ENCODE measurements at regions not wholly inside any gene's neighbourhood (a gene's known extent, or its start where the extent isn't known, plus 50 kb on each side); places are given as distances from the start of the nearest gene placed in this dataset.

DNA sequence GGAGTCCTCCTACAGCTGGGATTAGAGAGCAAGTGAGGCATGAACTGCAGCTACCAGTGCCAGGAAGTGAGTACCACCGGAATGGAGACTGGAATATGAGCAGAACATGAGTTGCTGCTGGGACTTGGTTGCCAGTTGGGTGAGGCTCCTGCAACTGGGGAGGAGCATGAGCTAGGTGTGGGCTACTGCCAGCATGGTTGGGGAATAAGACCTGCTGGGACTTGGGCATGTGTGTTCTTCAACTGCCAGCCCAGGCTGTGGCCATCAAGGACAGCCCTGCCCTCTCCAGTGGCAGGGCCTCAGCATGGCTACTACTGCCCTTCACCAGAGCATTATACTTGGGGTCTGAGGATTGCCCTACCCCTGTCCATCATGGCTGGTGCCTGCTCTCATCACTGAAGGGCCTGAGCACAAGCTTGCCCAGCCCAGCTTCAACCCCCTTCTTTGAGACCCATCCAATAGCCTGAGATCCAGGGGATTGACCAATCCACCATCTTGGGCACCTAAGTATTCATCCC is 665.0 kb downstream of the ELAVL2 start:
- Histone ChIP-seq H3K4me2 (ENCODE audit: unreplicated experiment) (no peak overlapping the region), H4K20me1 (ENCODE audit: insufficient read depth) (no peaks in the 10 kb centered on the region), H3K9ac (no peak overlapping the region), H3K27ac (no peak overlapping the region), H2AFZ (no peak overlapping the region), H3F3A (ENCODE audit: insufficient read depth) (no peaks in the 10 kb centered on the region), H3K79me2 (ENCODE audit: insufficient read depth) (no peaks in the 10 kb centered on the region), H3K9me2 (ENCODE audit: insufficient read depth) (no peaks in the 10 kb centered on the region), H3K9me3 (ENCODE audit: low read depth) (no peaks in the 10 kb centered on the region), H3K4me1 (ENCODE audit: insufficient read depth) (no peaks in the 10 kb centered on the region), H3K27me3 (replicated peaks; ENCODE audit: insufficient read depth) (no peaks in the 10 kb centered on the region; the same call in 1 of the 2 replicates), H3K36me3 (ENCODE audit: low read depth) (no peaks in the 10 kb centered on the region), H3K4me3 (no peak overlapping the region)
- DNase-seq, result no peak
- TF ChIP-seq EZH2phosphoT487 (IDR thresholded peaks at IDR 0.05; ENCODE audit: insufficient read depth, low read depth) (no peak), EZH2 (IDR thresholded peaks at IDR 0.05; ENCODE audit: insufficient read depth, poor library complexity, severe bottlenecking) (no peak)
- WGBS, 2 experiments (ENCODE audit: low coverage in 1 of 2, low lambda C conversion rate in 2 of 2, missing lambda C conversion rate in 2 of 2), result 17 to 20% methylated on average over 1 of the region's 1 CpG
- in situ Hi-C loops (cut with MboI), result no loop called here

DNA sequence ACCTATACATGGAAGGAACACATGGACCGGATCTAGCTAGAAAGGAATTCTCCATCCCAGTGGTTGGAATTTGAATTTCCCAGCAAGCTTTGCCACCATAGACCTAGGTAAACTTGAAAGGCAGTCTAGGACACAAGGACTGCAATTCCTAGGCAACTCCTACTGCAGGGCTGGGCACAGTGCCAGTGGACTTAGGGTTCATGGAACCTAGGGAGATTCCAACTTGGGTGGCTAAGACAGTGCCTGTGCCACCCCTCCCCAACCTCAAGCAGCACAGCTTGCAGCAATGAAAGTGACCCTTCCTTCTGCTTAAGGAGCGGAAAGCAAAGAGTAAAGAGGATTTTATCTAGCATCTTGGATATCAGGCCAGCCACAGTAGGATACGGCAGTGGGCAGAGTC is 663.3 kb downstream of the ELAVL2 start:
- no peaks in the 10 kb centered on the region; the same call in 1 of the 2 replicates for H3K27me3 ChIP-seq (replicated peaks; ENCODE audit: insufficient read depth)
- no peaks in the 10 kb centered on the region for H4K20me1 ChIP-seq (ENCODE audit: insufficient read depth)
- no peak for DNase-seq
- no peak overlapping the region for H2AFZ ChIP-seq
- no peaks in the 10 kb centered on the region for H3F3A ChIP-seq (ENCODE audit: insufficient read depth)
- TF ChIP-seq EZH2 (IDR thresholded peaks at IDR 0.05; ENCODE audit: insufficient read depth, poor library complexity, severe bottlenecking), result no peak
- no peaks in the 10 kb centered on the region for H3K79me2 ChIP-seq (ENCODE audit: insufficient read depth)
- no peaks in the 10 kb centered on the region for H3K36me3 ChIP-seq (ENCODE audit: low read depth)
- WGBS, 2 experiments (ENCODE audit: low coverage in 1 of 2, low lambda C conversion rate in 2 of 2, missing lambda C conversion rate in 2 of 2), result 43 to 45% methylated on average over 3 of the region's 3 CpGs
- H3K27ac ChIP-seq, result no peak overlapping the region
- H3K9ac ChIP-seq, result no peak overlapping the region
- H3K9me2 ChIP-seq (ENCODE audit: insufficient read depth), result no peaks in the 10 kb centered on the region
- no peak overlapping the region for H3K4me2 ChIP-seq (ENCODE audit: unreplicated experiment)
- no peak overlapping the region for H3K4me3 ChIP-seq
- in situ Hi-C loops (cut with MboI), result no loop called here
- H3K9me3 ChIP-seq (ENCODE audit: low read depth), result no peaks in the 10 kb centered on the region
- H3K4me1 ChIP-seq (ENCODE audit: insufficient read depth), result no peaks in the 10 kb centered on the region

DNA sequence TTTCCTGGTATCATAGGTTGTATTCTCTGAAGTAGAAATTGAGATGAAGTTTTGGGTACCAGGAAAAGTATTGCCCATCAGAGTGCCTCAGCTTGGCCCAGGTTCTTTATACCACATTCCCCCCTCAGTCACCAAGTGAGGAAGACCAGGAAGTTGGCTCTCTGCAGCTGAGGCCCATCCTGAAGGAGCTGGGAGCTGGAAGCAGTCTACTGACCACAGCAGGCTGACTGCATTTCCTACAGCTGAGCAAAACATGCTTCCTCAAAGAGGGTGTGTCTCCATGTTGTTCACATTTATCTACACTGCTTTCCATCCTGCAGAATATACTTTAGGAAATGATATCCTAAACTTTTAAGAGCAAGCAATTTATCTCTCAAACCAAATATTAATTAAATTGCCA is 654.6 kb downstream of the ELAVL2 start:
- H3K27me3 ChIP-seq (replicated peaks; ENCODE audit: insufficient read depth), result no peaks in the 10 kb centered on the region
- H3K27ac ChIP-seq, result no peak overlapping the region
- no peak for TF ChIP-seq EZH2 (IDR thresholded peaks at IDR 0.05; ENCODE audit: insufficient read depth, poor library complexity, severe bottlenecking)
- TF ChIP-seq EZH2phosphoT487 (IDR thresholded peaks at IDR 0.05; ENCODE audit: insufficient read depth, low read depth), result no peak
- no peaks in the 10 kb centered on the region for H3K9me2 ChIP-seq (ENCODE audit: insufficient read depth)
- H3K36me3 ChIP-seq (ENCODE audit: low read depth), result no peaks in the 10 kb centered on the region
- H2AFZ ChIP-seq, result no peak overlapping the region
- no peak overlapping the region for H3K4me2 ChIP-seq (ENCODE audit: unreplicated experiment)
- H3F3A ChIP-seq (ENCODE audit: insufficient read depth), result no peaks in the 10 kb centered on the region
- no peaks in the 10 kb centered on the region for H3K79me2 ChIP-seq (ENCODE audit: insufficient read depth)
- in situ Hi-C loops (cut with MboI), result no loop called here
- H3K4me3 ChIP-seq, result no peak overlapping the region
- H3K4me1 ChIP-seq (ENCODE audit: insufficient read depth), result no peaks in the 10 kb centered on the region
- no peak overlapping the region for H3K9ac ChIP-seq
- no peaks in the 10 kb centered on the region for H4K20me1 ChIP-seq (ENCODE audit: insufficient read depth)
- no peaks in the 10 kb centered on the region for H3K9me3 ChIP-seq (ENCODE audit: low read depth)
- DNase-seq, result no peak

DNA sequence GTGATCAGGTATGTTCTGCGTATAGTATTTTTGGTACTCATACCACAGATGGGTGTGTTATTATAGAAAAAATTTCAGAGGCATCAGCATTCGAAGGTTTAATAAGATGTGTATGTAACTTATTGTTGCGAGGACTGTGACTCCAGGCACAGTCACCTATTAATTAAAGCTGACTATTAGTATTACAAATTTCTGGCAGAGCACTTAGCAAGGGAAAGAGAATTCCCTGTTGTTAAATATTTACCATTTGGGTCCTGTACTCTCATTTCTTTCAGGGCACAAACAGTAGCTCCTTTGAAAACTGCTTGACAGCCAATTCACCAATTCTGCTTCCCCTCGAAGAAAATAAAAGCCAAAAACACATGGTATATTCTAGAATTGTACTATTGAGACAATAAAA is 653.8 kb downstream of the ELAVL2 start:
- no peaks in the 10 kb centered on the region for H3K9me2 ChIP-seq (ENCODE audit: insufficient read depth)
- no peaks in the 10 kb centered on the region for H3K36me3 ChIP-seq (ENCODE audit: low read depth)
- H3K27me3 ChIP-seq (replicated peaks; ENCODE audit: insufficient read depth), result no peaks in the 10 kb centered on the region
- no peak overlapping the region for H3K9ac ChIP-seq
- no peaks in the 10 kb centered on the region for H3K9me3 ChIP-seq (ENCODE audit: low read depth)
- no peaks in the 10 kb centered on the region for H3K4me1 ChIP-seq (ENCODE audit: insufficient read depth)
- no peaks in the 10 kb centered on the region for H4K20me1 ChIP-seq (ENCODE audit: insufficient read depth)
- no peak for DNase-seq
- no peak overlapping the region for H3K27ac ChIP-seq
- TF ChIP-seq EZH2 (IDR thresholded peaks at IDR 0.05; ENCODE audit: insufficient read depth, poor library complexity, severe bottlenecking) (no peak), EZH2phosphoT487 (IDR thresholded peaks at IDR 0.05; ENCODE audit: insufficient read depth, low read depth) (no peak)
- no peaks in the 10 kb centered on the region for H3K79me2 ChIP-seq (ENCODE audit: insufficient read depth)
- no peak overlapping the region for H3K4me3 ChIP-seq
- H3K4me2 ChIP-seq (ENCODE audit: unreplicated experiment), result no peak overlapping the region
- H3F3A ChIP-seq (ENCODE audit: insufficient read depth), result no peaks in the 10 kb centered on the region
- no peak overlapping the region for H2AFZ ChIP-seq
- 26 to 36% methylated on average over 4 of the region's 4 CpGs for WGBS, 2 experiments (ENCODE audit: low coverage in 1 of 2, low lambda C conversion rate in 2 of 2, missing lambda C conversion rate in 2 of 2)
- in situ Hi-C loops (cut with MboI), result no loop called here

DNA sequence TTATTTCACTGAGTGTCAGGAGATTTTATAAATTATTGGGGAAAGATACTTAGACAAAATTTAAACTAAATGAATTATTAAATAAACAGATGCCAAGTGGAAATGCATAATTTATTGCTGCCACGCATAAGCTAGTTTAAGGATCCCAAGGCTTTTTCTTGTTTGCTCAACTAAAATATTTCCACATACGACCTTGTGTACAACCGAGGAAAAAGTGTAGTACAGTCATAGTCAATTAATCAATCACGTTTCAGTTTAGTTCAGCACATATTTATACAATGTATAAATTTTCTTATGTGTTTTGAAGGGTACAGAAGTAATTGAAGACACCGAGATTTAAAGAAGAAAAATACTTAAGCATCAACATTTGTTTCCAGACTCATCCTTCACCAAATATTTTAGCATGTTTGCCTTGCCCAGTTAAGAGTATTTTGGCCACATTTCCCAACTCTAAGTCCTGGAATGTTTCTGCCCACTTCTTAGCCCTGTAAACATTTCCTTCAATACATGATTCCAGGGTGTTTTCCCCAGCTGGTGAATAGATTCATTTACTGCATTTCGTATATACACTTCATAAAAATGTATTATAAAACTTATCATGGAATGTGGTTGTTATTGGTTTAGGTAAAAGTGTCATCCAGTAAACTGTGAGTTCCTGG is 652.9 kb downstream of the ELAVL2 start:
- no peaks in the 10 kb centered on the region for H3K9me3 ChIP-seq (ENCODE audit: low read depth)
- no peak overlapping the region for H3K9ac ChIP-seq
- H3K27me3 ChIP-seq (replicated peaks; ENCODE audit: insufficient read depth), result no peaks in the 10 kb centered on the region
- H3F3A ChIP-seq (ENCODE audit: insufficient read depth), result no peaks in the 10 kb centered on the region
- H3K9me2 ChIP-seq (ENCODE audit: insufficient read depth), result no peaks in the 10 kb centered on the region
- H3K27ac ChIP-seq, result no peak overlapping the region
- TF ChIP-seq EZH2 (IDR thresholded peaks at IDR 0.05; ENCODE audit: insufficient read depth, poor library complexity, severe bottlenecking) (no peak), EZH2phosphoT487 (IDR thresholded peaks at IDR 0.05; ENCODE audit: insufficient read depth, low read depth) (no peak)
- in situ Hi-C loops (cut with MboI), result no loop called here
- no peak overlapping the region for H3K4me3 ChIP-seq
- H2AFZ ChIP-seq, result no peak overlapping the region
- 2 to 3% methylated on average over 6 of the region's 6 CpGs for WGBS, 2 experiments (ENCODE audit: low coverage in 1 of 2, low lambda C conversion rate in 2 of 2, missing lambda C conversion rate in 2 of 2)
- no peak overlapping the region for H3K4me2 ChIP-seq (ENCODE audit: unreplicated experiment)
- H3K79me2 ChIP-seq (ENCODE audit: insufficient read depth), result no peaks in the 10 kb centered on the region
- no peaks in the 10 kb centered on the region for H4K20me1 ChIP-seq (ENCODE audit: insufficient read depth)
- H3K4me1 ChIP-seq (ENCODE audit: insufficient read depth), result no peaks in the 10 kb centered on the region
- no peak for DNase-seq
- no peaks in the 10 kb centered on the region for H3K36me3 ChIP-seq (ENCODE audit: low read depth)
